T-helper 1 cell (primary cell): ENCODE measurements at regions not wholly inside any gene's neighbourhood (a gene's known extent, or its start where the extent isn't known, plus 50 kb on each side); places are given as distances from the start of the nearest gene placed in this dataset.
"Not testable (repeated sequence)": the region's sequence is repeated elsewhere in the genome, so short reads cannot be mapped to it uniquely, and the experiment has no call there.

Source experiments
- DNase-seq, 5 donors: peaks; one replicate each; pipeline ENCODE4 v3.0.0-alpha.2; 2012 to 2020

GRCh38 chr13:26883613-26884257, 123.1 kb upstream of the GPR12 start:
- DNase-seq: no peak

GRCh38 chr13:26882731-26883130, 122.1 kb upstream of the GPR12 start:
- DNase-seq: no peak

GRCh38 chr13:26881154-26881553, 120.6 kb upstream of the GPR12 start:
- no peak for DNase-seq

GRCh38 chr13:26880735-26881134, 120.1 kb upstream of the GPR12 start:
- DNase-seq: no peak

GRCh38 chr13:26878438-26878837, 117.9 kb upstream of the GPR12 start:
- no peak for DNase-seq

GRCh38 chr13:26873386-26873698, 112.8 kb upstream of the GPR12 start:
- DNase-seq: no peak

GRCh38 chr13:26872525-26873385, 112.2 kb upstream of the GPR12 start:
- DNase-seq: peak in 4 of 5 donors; percentile 17 to 35 (median 24)

GRCh38 chr13:26867451-26868091, 107.0 kb upstream of the GPR12 start:
- DNase-seq: no peak

- DNase-seq: no peak
Measured at GRCh38 chr13:26864576-26864975, 104.0 kb upstream of the GPR12 start.

- no peak for DNase-seq
Measured at GRCh38 chr13:26861941-26862340, 101.4 kb upstream of the GPR12 start.

GRCh38 chr13:26855921-26856320, 95.3 kb upstream of the GPR12 start:
- DNase-seq: no peak

- DNase-seq: no peak
Measured at GRCh38 chr13:26855071-26855470, 94.5 kb upstream of the GPR12 start.

- no peak for DNase-seq
Measured at GRCh38 chr13:26853323-26853722, 92.7 kb upstream of the GPR12 start.

- no peak for DNase-seq
Measured at GRCh38 chr13:26847281-26847680, 86.7 kb upstream of the GPR12 start.

GRCh38 chr13:26845063-26845462, 84.5 kb upstream of the GPR12 start:
- not testable (repeated sequence) for DNase-seq

- DNase-seq: no peak
Measured at GRCh38 chr13:26839682-26840081, 79.1 kb upstream of the GPR12 start.

- DNase-seq: no peak
Measured at GRCh38 chr13:26838821-26839220, 78.2 kb upstream of the GPR12 start.

- DNase-seq: no peak
Measured at GRCh38 chr13:26837997-26838396, 77.4 kb upstream of the GPR12 start.

- no peak for DNase-seq
Measured at GRCh38 chr13:26837102-26837501, 76.5 kb upstream of the GPR12 start.

GRCh38 chr13:26836626-26837025, 76.0 kb upstream of the GPR12 start:
- DNase-seq: no peak

- no peak for DNase-seq
Measured at GRCh38 chr13:26834646-26835045, 74.1 kb upstream of the GPR12 start.

GRCh38 chr13:26831336-26831908, 70.8 kb upstream of the GPR12 start:
- no peak for DNase-seq

GRCh38 chr13:26829716-26830115, 69.1 kb upstream of the GPR12 start:
- DNase-seq: no peak

GRCh38 chr13:26824581-26824980, 64.0 kb upstream of the GPR12 start:
- DNase-seq: no peak
